ENCODE measurements at regions not wholly inside any gene's neighbourhood (a gene's known extent, or its start where the extent isn't known, plus 50 kb on each side); places are given as distances from the start of the nearest gene placed in this dataset.

GRCh38 chr5:167863883-167864282 lies 427.6 kb upstream of the WWC1 start:
- TF ChIP-seq CTCF (IDR thresholded peaks at IDR 0.05; ENCODE audit: extremely low read depth in 1 of 2, insufficient read depth in 1 of 2, low read depth in 1 of 2, low read length in 2 of 2) (no peak), POLR2A (IDR thresholded peaks at IDR 0.05; ENCODE audit: low read depth, low read length) (no peak), POLR2AphosphoS5 (IDR thresholded peaks at IDR 0.05; ENCODE audit: insufficient read depth, low read depth, low read length) (no peak), MAX (IDR thresholded peaks at IDR 0.05; ENCODE audit: insufficient read depth, insufficient read length) (no peak), EZH2 (IDR thresholded peaks at IDR 0.05; ENCODE audit: borderline replicate concordance, low read depth, low read length, severe bottlenecking) (no peak), JUN (IDR thresholded peaks at IDR 0.05; ENCODE audit: borderline replicate concordance, insufficient read depth, insufficient read length, low read depth) (no peak), GATA2 (IDR thresholded peaks at IDR 0.05; ENCODE audit: insufficient read depth, insufficient read length, low read depth, low read length) (no peak), FOS (IDR thresholded peaks at IDR 0.05; ENCODE audit: borderline replicate concordance, insufficient read depth, low read length) (no peak), MYC (IDR thresholded peaks at IDR 0.05; ENCODE audit: low read depth, low read length) (no peak)

Data from endothelial cell of umbilical vein (primary cell).